ENCODE measurements at regions not wholly inside any gene's neighbourhood (a gene's known extent, or its start where the extent isn't known, plus 50 kb on each side); places are given as distances from the start of the nearest gene placed in this dataset.

GRCh38 chr10:128871671-128872231 lies 595.3 kb upstream of the MGMT start:
- TF ChIP-seq CTCF (IDR thresholded peaks at IDR 0.05; ENCODE audit: poor library complexity) (no peak), EZH2 (IDR thresholded peaks at IDR 0.05; ENCODE audit: borderline replicate concordance) (no peak)
